ENCODE measurements at regions not wholly inside any gene's neighbourhood (a gene's known extent, or its start where the extent isn't known, plus 50 kb on each side); places are given as distances from the start of the nearest gene placed in this dataset.

- TF ChIP-seq CTCF (IDR thresholded peaks at IDR 0.05; ENCODE audit: low read length) (no peak), EZH2phosphoT487 (IDR thresholded peaks at IDR 0.05; ENCODE audit: low read length) (no peak)
These were observed 1120.4 kb upstream of the PCDH9 start for GRCh38 chr13:68350554-68350953.
